AG08396 (cell line): ENCODE measurements at regions not wholly inside any gene's neighbourhood (a gene's known extent, or its start where the extent isn't known, plus 50 kb on each side); places are given as distances from the start of the nearest gene placed in this dataset.

ENCODE experiments used
- DNase-seq: peaks from one replicate; pipeline ENCODE4 v3.0.0; 2012; ENCODE audit warnings: low spot score, mixed read lengths

DNA sequence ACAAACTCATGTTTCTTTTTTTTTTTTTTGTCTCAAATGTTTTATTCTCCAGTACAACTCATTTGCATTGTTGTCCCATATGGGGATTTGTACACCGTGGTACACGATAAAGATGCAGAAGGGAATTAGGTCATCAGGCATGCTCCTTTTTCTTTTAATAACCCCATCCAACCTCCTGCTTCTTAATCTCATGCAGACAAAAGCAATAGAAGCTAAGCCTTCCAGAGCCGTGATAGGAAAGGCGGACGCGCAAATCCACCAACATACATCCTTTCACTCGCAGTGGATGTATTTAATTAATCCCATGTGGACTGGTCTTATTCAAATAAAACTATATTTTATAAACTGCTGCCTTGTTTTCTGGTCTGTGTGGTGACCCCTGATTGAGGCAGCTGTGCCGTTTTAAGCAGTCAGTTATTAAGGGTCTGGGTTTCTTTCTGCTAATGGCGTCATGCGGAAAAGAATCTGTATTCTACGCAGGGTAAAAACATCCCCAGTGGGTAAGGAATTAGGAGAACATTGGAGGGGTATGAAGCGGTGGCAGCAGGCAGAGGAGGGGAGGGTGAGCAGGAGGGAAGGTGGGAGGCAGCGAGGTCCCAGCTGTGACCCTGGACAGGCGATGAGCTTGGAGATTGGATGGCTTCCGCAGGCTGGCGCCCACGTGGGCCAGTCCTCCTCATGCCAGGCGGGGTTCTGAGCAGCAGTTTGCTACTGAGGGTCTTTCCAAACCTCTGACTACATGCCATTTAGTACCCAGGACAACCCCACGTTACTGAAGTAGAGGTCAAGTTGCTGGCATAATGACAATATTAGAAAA is 172.8 kb downstream of the LINC00237 start:
- DNase-seq: no peak

DNA sequence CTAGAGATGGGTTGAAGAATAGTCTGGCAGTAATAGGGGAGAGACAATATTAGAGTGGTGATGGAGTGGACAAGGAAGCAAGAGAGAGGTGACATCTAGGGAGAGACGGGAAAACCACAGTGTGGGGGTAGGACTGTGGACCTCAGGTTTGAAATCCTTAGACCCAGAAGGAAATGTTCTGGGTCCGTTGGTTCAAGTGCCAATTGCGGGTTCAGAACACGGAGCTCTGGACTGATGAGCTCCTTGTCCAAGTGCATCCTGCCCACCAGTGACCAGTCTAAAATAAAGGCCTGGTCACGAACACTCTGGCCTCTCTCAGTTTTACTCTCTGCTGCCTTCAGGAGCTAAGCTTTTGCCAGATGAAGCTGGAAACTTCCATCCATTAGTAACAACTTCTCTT is 174.0 kb downstream of the LINC00237 start:
- no peak for DNase-seq

DNA sequence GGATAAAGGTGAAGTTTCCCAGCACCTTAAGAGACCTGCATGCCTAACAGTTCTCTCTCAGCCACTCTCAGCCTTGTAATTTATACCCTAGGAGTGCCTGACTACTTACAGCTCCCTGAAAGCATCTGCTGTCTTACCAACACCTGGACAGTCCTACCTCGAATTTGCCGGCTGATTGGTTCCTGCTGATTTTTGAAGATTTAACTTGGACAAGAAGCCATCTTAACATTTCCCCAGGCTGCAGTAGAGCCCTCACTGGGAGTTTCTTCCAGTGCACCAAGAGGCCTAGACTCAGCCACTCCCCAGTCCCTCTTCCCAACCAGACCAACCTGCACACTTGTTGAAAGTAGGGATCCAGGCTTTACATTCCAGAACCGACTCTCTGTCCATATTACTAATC is 174.5 kb downstream of the LINC00237 start:
- DNase-seq: no peak

DNA sequence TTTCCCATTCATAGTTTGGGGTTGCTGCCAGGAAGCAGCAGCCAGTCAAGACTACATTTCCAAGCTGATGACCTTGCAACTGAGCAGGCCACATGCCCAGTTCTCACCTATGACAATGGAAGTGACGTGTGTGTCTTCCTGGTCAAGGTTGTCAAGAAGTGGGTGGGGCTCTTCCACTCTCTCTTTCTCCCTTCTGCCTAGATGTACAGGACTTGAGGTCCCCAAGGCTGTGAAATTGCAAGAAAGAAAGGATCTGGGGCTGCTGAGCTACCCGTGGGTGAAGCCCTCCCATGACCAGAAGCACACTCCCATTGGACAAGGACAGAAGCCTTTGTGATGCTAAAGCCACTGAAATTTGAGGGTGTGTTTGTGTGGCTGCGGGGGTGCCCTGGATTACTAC is 175.1 kb downstream of the LINC00237 start:
- no peak for DNase-seq

DNA sequence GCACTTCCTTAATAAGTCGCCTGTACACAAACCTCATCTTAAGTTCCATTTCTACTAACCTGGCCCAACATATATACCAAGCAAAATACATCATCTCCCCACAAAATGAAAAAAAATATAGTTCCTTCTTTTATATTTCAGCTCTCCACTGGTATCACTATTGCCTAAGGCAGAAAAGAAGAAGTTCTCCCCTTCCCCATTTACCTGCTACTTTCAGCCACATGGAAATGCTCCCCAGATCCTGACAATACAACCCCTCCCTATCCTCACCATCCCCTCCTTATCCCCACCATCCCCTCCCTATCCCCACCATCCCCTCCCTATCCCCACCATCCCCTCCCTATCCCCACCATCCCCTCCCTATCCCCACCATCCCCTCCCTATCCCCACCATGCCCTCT is 175.7 kb downstream of the LINC00237 start:
- no peak for DNase-seq

DNA sequence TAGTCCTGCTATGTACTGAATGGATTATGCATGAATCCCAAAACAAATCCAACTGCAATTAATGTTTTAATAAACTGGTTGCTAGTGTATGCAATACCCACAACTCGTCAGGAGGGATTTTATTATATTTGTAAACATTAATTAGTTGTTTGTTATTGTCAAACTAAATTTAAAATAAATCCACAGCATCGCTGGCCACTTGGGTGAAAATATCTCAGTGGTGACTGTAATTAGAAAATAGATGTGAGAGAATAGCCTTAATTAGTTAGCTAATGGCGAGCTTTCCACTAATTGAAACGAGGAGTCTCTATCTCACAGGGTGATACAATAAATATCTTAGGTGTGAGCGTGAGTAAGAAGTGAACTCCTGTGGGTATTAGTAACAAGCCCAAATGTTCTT is 176.8 kb downstream of the LINC00237 start:
- no peak for DNase-seq

DNA sequence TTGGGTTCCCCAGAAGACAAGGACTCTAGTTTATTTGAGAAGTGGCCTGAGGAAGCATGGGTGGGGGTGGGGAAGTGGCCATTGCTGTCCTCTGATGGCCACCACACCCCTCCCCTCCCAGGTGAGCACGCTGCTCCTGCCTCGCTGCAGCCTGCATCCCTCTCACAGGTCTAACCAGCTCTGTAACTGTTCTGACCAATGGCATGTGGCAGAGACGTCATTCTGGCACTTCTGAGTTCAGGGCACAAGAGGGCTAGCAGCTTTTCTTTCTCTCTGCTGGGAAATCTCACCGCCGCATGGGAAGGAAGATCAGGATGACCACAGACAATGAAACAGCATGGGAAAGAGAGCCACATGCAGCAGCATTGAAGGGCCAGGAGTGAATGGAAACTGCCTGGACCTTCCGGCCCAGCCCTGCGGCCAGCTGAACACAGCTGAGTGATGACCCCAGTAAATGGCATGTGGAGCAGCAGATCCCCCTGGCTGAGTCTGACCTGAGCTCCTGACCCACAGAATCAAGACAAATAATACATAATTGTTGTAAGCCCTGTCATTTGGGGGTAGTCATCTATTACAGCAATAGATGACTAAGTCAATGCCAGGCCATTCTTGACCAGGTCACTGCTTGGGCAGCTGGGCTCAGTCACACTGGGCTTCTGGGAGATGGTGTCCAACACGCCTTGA is 179.8 kb downstream of the LINC00237 start:
- DNase-seq: no peak

DNA sequence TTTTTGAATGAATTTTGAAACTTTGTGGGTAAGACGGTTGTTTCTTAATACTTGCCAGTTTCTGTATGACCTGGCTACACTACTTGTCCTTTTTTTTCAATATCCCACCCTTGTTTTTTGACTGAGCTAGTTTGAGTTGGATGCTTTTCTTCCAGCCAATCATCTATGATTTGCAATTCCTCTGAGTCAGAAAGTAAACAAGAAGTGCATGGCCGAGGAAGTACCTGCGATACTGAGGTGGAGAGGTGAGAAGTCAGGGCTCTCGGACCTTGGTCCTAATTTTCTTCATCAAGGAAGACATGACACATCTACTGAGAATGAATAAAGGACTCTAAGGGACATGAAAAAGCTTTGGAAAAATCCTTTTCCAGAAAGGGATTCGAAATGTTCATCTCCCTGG is 185.7 kb downstream of the LINC00237 start:
- DNase-seq: no peak

DNA sequence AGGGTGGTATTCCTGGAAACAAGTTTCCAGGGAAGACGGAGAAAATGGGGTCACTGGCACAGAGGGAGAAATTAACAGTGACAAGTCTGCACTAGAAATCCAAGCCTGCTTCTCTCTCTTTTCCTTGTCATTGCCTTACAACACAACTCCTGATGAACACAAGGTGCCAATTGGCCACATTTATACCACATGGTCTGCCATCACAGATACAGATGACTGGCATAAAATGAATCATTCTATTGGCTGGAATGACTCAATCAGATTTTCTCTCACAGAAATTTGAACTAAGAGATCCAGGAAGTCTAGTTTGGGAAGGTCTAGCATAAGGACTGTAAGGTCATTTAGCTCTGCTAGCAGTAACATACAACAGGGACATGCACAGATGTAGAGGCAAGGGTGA is 190.3 kb downstream of the LINC00237 start:
- no peak for DNase-seq

DNA sequence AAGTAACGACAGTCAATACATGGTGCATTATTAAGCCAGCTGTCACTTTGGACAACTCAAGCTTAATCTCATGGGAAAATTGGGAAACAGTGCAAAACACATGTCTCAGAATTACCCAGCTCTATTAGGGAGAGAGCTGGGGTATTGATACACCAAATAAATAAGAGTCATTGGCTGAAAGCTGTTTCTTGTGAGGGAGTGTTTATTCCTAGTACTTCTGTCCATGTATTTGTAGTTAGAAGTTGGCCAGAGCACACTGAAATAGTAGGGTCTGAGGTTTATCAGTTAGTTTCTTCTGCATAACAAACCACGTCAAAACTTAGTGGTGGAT is 192.0 kb upstream of the RALGAPA2 start:
- no peak for DNase-seq

DNA sequence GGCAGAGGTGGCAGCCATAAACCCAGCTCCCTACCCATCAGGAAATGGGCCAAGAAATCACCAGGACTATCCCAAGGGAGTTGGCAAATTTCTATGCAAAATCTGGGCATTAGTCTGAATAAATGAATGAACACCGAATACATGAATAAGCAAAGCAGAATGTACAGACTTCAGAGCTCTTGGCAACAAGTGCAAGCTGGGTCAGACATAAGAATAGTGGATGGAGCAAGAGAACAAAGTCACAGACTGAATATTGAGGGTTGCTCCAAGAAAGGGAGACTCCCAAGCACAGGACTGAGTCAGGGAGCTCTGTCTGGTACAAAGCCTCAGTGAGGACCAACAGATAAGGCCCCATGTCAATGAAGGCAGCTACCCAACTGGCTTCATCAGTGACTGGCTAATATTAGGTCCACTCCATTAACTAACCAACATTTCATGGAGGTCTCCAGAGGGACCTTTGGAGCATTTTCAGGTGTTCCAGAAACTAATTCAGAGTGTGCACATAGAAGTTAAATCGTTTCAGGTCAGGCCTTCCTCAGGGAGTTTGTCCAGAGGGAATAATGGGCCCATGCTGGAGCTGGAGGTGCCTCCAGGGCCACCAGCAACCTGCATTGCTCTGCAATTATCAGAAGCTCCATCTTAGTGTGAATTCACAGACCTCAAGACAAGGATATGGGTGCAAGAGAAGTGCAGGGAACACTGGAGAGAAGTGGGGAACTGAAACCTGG is 191.5 kb upstream of the RALGAPA2 start:
- no peak for DNase-seq

DNA sequence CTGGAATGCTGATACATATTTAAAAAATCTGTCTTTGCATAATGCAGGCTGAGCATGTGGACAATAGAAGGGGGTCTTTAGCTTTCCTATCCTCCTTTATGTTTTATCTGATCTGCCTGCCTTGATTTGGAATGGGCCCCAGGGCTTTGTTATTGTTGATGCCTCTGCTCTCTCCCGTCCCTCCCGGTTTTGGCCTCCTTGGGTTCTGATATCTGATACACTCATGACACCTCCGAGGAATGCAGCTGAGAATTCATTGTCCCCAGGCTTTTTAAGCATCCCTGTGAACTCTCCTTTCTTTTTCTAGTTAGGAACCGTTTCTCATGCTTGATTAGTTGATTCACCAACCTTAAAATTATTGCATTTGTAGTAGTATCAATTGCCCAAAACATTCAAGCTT is 185.5 kb upstream of the RALGAPA2 start:
- DNase-seq: no peak

DNA sequence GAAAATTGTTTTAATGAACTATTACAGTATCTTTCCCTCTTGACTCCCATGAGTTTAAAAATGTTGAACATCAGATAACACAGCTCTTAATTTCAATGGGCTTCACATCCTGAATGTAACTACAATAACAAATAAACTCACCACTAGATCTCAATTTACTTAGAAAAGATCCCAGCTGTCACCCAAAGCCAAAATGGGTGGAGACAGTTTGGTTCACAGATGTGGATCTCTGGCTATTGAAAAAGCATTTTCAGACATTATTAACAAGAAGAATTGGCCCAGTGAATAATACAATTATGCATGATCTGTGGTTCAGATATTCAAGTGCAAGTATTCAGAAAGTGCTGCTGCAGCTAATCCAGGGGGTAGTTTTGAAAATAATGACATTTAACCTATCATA is 184.7 kb upstream of the RALGAPA2 start:
- no peak for DNase-seq

DNA sequence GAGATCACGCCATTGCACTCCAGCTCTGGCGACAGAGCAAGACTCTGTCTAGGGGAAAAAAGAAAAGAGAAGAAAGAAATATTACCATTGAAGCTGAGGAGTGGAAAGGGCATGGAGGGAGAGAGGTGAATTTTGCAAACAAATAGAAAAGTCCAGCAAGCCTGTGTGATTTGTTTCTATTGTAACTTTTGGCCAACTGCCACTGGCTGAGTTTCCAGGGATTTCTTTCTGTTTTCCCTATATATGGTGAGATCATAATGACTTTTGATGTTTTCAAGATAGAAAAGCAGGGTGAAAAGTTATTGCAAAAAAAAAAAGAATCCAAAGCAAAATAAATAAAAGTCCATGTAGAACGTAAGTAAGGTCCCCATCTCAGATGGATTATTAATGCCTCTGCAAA is 184.2 kb upstream of the RALGAPA2 start:
- DNase-seq: no peak

DNA sequence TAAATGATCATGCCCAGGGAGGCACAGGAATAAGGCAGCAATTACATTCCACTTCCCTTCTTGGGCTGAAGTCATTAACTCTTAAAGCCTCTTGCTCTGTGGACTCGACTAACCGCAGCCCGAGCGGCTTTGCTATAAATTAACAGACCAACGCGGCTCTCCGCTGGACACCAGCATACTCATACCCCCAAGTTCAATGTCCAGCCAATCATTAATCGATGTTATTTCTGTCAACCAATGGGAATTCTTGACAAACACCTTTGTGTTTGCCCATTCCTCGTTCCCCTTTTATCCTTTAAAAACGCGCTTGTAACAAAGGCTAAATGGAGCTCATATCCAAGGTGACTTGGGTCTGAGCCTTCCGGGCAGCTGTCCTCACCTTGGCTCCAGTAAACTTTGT is 183.1 kb upstream of the RALGAPA2 start:
- DNase-seq: no peak

DNA sequence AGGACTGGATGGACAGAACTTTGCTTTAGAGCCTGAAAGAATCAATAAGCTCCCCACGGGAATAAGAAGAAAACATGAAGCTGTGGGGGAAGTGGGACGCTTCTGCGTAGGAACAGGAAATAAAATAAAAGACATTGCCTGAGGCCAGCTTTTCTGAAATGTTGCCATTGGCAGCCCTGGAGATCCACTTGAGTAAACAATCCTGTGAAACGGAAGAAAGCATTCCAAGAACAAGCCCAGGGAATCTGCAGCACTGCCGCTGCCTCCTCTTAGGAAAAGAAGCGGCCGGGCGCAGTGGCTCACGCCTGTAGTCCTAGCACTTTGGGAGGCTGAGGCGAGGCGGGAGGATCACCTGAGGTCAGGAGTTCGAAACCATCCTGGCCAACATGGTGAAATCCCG is 182.3 kb upstream of the RALGAPA2 start:
- no peak for DNase-seq

DNA sequence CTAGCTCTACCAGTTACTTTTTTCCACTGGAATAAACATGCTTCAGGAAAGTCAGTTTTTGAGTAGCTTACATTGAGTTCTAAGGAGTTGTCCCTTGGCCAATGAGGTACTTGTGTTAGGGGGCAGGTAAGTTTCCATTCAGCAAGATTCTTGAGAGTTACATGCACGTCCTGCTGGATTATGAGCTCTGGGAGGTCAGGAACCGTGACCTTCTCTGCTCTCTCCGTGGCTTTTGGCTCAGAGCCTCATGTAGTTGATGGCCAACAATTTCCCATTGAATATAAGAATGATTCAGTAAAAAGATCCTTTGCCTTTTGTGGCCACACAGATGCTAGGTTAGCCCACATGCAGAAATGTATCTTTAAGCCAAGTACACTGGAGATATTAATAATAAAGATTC is 181.8 kb upstream of the RALGAPA2 start:
- DNase-seq: no peak

DNA sequence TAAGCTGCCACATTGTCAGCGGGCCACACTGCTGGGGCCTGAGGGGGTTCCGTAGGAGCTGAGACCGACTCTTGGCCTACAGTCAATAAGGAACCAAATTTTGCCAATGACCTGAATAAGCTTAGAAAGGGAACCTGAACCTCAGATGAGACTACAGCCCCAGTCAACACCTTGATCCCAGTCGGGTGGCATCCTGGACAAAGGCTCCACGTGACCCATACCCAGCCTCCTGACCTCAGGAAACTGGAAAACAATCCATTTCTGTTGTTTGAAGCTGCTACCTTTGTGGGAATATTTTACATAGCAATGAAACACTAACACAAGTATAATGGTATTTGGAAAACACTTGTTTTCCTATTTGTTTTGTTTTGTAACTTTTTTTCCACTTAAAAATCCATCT is 179.9 kb upstream of the RALGAPA2 start:
- DNase-seq: no peak

DNA sequence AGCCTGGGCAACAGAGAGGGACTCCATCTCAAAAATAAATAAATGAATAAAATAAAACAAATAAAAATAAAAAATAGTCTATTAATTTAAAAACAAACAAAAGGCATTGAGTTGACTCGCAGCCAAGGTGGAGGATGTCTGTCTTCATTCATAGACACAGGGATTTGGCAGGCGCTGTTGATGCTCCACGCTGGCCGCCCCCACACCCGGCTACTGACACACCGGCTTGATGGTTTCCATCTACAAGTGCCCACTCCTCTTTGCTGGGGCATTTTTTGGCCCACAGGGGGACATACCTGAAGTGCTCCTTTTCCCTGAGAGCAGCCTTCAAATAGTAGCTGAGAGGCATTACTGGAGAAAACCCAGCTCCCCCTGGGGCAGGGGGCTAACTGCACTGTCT is 178.3 kb upstream of the RALGAPA2 start:
- DNase-seq: no peak

DNA sequence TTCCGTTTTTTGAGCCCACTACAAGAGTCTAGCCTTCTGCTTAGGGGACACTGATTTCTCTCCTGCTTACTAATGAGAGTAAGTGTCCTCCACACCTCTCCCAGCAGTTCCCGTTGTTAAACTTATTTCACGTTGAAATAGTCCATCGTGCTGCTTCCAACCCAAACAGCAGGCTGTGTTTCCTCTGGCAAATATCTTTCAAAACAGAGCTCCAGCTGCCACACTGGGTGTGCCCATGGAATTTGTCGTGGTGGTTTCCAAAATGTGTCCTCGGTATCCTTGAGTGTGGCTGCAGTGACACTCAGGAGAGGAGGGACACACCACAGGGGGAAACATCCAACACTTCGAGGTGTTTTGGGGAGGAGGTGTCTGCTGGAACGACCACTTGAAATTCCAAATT is 176.5 kb upstream of the RALGAPA2 start:
- no peak for DNase-seq

DNA sequence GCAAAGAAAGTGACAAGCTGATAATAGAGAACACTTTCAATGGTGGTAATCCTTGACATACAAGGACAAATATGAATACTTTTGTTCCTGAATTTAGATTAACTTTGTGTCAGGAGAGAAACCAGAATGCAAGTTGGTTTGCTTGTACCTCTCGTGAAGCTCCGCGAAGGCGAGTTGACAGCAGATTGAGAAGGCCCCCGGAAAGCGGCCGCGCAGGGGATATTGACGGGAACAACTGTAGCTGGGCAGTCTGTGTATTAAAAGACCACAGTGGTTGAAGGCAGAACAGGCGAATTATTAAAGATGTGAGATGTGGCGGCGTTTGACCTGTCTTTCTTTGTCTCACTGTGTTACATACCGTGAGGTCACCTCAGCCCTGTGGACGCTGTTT is 175.8 kb upstream of the RALGAPA2 start:
- no peak for DNase-seq

DNA sequence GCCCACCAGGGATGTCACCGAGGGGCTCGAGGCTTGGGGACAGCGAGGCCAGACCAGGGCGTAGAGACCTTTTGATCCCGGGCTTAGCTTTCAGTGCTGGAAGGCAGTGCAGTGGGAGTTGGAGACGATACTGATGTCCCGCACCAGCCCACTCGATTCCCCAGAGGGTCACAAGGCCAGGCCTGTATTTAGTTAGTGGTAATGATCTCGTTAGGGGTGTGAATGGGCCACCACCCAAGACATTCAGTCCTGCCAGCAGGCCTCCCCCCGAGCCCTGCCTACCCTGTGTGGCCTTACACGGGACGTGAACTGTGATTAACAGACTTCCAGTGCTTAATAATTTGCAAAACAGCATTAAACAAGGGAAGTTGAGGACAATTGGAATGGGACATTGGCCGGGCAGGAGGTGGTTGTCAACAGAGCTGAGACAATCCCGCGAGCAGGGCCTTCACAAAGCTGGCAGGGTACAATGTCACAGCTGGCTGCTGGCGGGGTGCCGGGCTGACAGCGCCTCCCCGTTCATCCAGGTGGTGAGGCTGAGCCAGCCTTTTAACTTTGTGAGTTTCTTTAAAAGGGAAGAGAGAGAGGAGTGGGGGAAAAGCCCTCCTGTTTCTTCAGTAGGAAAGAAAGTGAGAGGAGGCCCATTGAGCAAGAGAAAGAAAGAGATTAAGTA is 175.3 kb upstream of the RALGAPA2 start:
- no peak for DNase-seq

DNA sequence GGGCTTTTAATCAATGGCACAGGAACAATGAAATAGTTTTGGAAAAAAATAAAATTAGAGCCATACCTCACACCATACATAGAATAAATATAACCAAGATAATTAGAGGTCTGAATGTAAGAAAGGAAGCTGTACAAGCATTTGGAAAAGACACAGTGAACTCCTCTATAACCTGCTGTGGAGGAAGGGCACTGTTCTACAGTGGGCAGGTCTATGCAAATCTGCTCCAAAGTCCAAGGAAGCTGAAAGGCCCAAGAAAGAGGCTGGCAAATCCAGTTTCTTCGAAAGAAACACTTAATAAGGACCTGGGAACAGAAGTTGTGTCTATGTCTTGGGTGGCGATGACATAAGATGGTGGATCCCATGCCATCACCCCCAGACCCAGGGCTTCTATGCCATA is 169.4 kb upstream of the RALGAPA2 start:
- DNase-seq: no peak
